ENCODE measurements at regions not wholly inside any gene's neighbourhood (a gene's known extent, or its start where the extent isn't known, plus 50 kb on each side); places are given as distances from the start of the nearest gene placed in this dataset.
"Not testable (repeated sequence)": the region's sequence is repeated elsewhere in the genome, so short reads cannot be mapped to it uniquely, and the experiment has no call there.

- Mint-ChIP-seq H3K27ac (no peak overlapping the region), H3K36me3 (no peaks in the 10 kb centered on the region), H3K4me1 (no peaks in the 10 kb centered on the region), H3K27me3 (ENCODE audit: insufficient read depth, low read depth) (no peaks in the 10 kb centered on the region), H3K9me3 (peaks cover 8% of the 10 kb centered on the region), H3K4me3 (no peak overlapping the region)
- H3K9me3 ChIP-seq (ENCODE audit: low read depth): no peaks in the 10 kb centered on the region
- H3K4me2 ChIP-seq: no peak overlapping the region
- no peaks in the 10 kb centered on the region for H3K4me1 ChIP-seq
- DNase-seq (ENCODE audit: low spot score): no peak
- H3F3A ChIP-seq (ENCODE audit: low read depth): no peaks in the 10 kb centered on the region
- TF ChIP-seq CTCF (IDR thresholded peaks at IDR 0.05) (no peak), EZH2 (IDR thresholded peaks at IDR 0.05) (no peak), EZH2phosphoT487 (IDR thresholded peaks at IDR 0.05) (no peak)
- no peaks in the 10 kb centered on the region for H3K27me3 ChIP-seq
- H2AFZ ChIP-seq (replicated peaks): no peak overlapping the region
- no peak overlapping the region for H3K9ac ChIP-seq
- no peaks in the 10 kb centered on the region for H3K79me2 ChIP-seq (ENCODE audit: low read depth)
- no peaks in the 10 kb centered on the region for H3K36me3 ChIP-seq
- no peaks in the 10 kb centered on the region for H4K20me1 ChIP-seq (ENCODE audit: low read depth)
- H3K4me3 ChIP-seq: no peak overlapping the region
- no peak overlapping the region for H3K27ac ChIP-seq
These were observed 560.8 kb downstream of the CD109 start for GRCh38 chr6:74256781-74257180.

GRCh38 chr6:74256381-74256780 lies 560.4 kb downstream of the CD109 start:
- H3F3A ChIP-seq (ENCODE audit: low read depth): no peaks in the 10 kb centered on the region
- no peak for DNase-seq (ENCODE audit: low spot score)
- H3K9me3 ChIP-seq (ENCODE audit: low read depth): no peaks in the 10 kb centered on the region
- no peaks in the 10 kb centered on the region for H3K79me2 ChIP-seq (ENCODE audit: low read depth)
- H4K20me1 ChIP-seq (ENCODE audit: low read depth): no peaks in the 10 kb centered on the region
- Mint-ChIP-seq H3K27me3 (ENCODE audit: insufficient read depth, low read depth) (no peaks in the 10 kb centered on the region), H3K4me3 (no peak overlapping the region), H3K36me3 (no peaks in the 10 kb centered on the region), H3K27ac (no peak overlapping the region), H3K4me1 (no peaks in the 10 kb centered on the region), H3K9me3 (peaks cover 8% of the 10 kb centered on the region)
- TF ChIP-seq CTCF (IDR thresholded peaks at IDR 0.05) (no peak), EZH2phosphoT487 (IDR thresholded peaks at IDR 0.05) (no peak), EZH2 (IDR thresholded peaks at IDR 0.05) (no peak)
- no peaks in the 10 kb centered on the region for H3K27me3 ChIP-seq
- no peak overlapping the region for H3K4me2 ChIP-seq
- H2AFZ ChIP-seq (replicated peaks): no peak overlapping the region
- no peak overlapping the region for H3K9ac ChIP-seq
- no peak overlapping the region for H3K4me3 ChIP-seq
- H3K36me3 ChIP-seq: no peaks in the 10 kb centered on the region
- H3K27ac ChIP-seq: no peak overlapping the region
- H3K4me1 ChIP-seq: no peaks in the 10 kb centered on the region

- H4K20me1 ChIP-seq (ENCODE audit: low read depth); H3K9me3 ChIP-seq (ENCODE audit: low read depth); H3K27me3 ChIP-seq; H3F3A ChIP-seq (ENCODE audit: low read depth); H2AFZ ChIP-seq (replicated peaks); DNase-seq (ENCODE audit: low spot score); H3K9ac ChIP-seq; H3K4me3 Mint-ChIP-seq; H3K4me2 ChIP-seq; H3K36me3 Mint-ChIP-seq; H3K27ac Mint-ChIP-seq; H3K27ac ChIP-seq; H3K36me3 ChIP-seq; H3K4me3 ChIP-seq; H3K9me3 Mint-ChIP-seq; H3K79me2 ChIP-seq (ENCODE audit: low read depth); H3K4me1 Mint-ChIP-seq; H3K27me3 Mint-ChIP-seq (ENCODE audit: insufficient read depth, low read depth); H3K4me1 ChIP-seq: not testable (repeated sequence)
These were observed 559.0 kb downstream of the CD109 start for GRCh38 chr6:74255007-74255406.

DNA sequence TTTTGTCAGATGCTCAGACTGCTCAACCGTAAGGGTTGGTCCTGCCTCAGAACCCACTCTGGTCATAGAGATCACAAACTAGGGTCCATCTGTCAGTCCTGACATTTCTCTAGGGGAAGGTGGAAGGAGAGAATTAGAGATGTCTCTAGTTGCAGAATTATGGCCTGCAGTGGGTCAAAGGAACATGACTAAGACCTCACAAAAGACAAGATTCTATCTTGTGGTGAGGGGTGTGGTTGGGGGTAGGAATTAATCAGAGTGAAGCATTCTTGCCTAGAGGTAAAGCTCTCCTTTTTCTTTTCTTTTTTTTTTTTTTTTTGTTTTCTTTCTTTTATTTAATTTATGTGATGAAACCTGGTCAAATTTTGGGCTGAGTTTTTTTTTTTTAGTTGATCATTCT lies 558.1 kb downstream of the CD109 start:
- not testable (repeated sequence) for H3K9me3 ChIP-seq (ENCODE audit: low read depth); H3K4me1 ChIP-seq; H3K27me3 Mint-ChIP-seq (ENCODE audit: insufficient read depth, low read depth); H3K36me3 Mint-ChIP-seq; H3K4me1 Mint-ChIP-seq; H3K79me2 ChIP-seq (ENCODE audit: low read depth); H3K4me3 Mint-ChIP-seq; H3K4me2 ChIP-seq; H2AFZ ChIP-seq (replicated peaks); H3F3A ChIP-seq (ENCODE audit: low read depth); H3K36me3 ChIP-seq; H3K27ac Mint-ChIP-seq; H4K20me1 ChIP-seq (ENCODE audit: low read depth); H3K27ac ChIP-seq; H3K9me3 Mint-ChIP-seq; H3K9ac ChIP-seq; H3K4me3 ChIP-seq; DNase-seq (ENCODE audit: low spot score); H3K27me3 ChIP-seq
